ENCODE measurements at regions not wholly inside any gene's neighbourhood (a gene's known extent, or its start where the extent isn't known, plus 50 kb on each side); places are given as distances from the start of the nearest gene placed in this dataset.

- TF ChIP-seq, protein P1, sequence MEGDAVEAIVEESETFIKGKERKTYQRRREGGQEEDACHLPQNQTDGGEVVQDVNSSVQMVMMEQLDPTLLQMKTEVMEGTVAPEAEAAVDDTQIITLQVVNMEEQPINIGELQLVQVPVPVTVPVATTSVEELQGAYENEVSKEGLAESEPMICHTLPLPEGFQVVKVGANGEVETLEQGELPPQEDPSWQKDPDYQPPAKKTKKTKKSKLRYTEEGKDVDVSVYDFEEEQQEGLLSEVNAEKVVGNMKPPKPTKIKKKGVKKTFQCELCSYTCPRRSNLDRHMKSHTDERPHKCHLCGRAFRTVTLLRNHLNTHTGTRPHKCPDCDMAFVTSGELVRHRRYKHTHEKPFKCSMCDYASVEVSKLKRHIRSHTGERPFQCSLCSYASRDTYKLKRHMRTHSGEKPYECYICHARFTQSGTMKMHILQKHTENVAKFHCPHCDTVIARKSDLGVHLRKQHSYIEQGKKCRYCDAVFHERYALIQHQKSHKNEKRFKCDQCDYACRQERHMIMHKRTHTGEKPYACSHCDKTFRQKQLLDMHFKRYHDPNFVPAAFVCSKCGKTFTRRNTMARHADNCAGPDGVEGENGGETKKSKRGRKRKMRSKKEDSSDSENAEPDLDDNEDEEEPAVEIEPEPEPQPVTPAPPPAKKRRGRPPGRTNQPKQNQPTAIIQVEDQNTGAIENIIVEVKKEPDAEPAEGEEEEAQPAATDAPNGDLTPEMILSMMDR (conservative IDR thresholded peaks at IDR 0.05; ENCODE audit: low read length) = no peak
- TF ChIP-seq EZH2phosphoT487 (IDR thresholded peaks at IDR 0.05; ENCODE audit: borderline replicate concordance) = no peak
Observed at GRCh38 chr7:68158686-68159295, 1162.2 kb downstream of the TYW1 start.
